Fibroblast of skin of abdomen (primary cell): ENCODE measurements at regions not wholly inside any gene's neighbourhood (a gene's known extent, or its start where the extent isn't known, plus 50 kb on each side); places are given as distances from the start of the nearest gene placed in this dataset.

Experiments
- DNase-seq: peaks from one replicate; pipeline ENCODE4 v3.0.0-alpha.2; 2013

DNA sequence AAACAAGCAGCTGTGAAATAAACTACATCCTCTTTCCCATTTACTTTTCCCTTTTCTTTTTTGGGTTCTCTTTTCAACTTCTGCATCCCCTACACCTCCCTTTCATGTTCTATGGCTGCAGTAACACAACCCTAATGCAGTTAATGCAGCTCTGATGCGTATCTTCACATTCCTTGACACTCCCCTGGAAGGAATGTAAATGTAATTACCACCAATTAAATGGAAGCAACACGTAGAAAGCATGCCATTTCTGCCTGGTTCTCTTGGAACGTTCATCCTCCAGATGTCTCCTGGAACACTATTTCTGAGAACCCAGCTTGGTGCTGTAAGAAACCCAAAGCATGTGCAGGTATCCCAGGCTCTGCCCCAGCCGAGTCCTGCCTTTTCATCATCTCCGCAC, 166.8 kb upstream of the FREM2 start:
- no peak for DNase-seq

DNA sequence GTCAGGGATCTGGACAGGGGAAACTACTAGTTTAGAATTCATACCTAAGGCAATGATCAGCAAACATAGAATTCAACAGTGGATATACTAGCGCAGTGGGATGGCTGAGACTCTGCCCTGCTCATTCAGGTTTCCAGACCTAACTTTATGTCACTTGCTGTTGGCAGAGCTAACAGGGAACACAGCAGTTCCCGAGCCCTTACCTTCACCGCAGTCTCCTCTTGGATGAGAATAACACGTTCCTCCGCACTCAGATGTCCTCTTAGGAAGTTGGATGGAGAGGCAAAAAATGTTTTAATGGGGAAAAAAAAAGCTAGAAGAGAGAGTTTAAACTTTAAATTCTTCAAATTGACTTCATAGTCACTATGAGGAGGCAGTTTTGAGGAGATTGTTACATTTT, 159.7 kb upstream of the FREM2 start:
- DNase-seq = no peak

- no peak for DNase-seq
These were observed 157.9 kb upstream of the FREM2 start for GRCh38 chr13:38528986-38529385.

DNA sequence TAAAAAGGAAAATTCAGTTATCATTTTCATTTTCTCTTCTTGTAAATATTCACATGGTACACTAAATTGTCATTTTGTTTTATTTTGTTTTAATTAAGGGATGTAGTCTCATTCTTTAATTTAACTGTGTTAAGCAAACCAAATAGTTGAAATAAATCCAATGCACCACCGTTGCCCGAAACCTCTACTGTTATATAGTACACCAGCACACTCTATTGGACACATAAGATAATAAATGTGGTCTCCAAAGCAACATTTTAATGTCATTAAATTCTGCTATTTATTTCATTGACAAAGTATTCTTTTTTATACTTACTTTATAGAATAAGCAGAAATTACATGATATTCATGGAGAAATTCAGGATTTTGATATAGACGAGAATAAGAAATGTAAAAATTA, 156.4 kb upstream of the FREM2 start:
- peak; percentile 50 for DNase-seq

GRCh38 chr13:38535261-38535660, 151.6 kb upstream of the FREM2 start:
- DNase-seq = no peak

DNA sequence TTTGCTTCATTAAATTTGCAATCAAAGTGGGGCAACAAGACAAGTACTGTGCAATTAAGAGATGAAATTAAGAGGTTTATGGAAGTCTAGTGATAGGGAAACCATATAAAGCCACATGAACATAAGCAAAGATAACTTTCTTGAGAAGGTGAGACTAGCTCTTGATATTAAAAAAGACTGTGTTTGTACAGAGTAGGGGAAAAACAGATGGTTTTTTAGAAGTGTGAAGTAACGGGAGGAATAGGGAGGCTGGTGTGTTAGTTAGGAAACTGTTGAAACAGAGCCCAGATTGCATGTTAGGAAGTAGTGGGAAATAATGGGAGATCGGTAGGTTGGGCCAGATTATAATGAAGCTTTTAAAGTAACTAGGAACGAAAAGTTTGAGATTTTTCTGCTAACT, 149.8 kb upstream of the FREM2 start:
- no peak for DNase-seq

- no peak for DNase-seq
These were observed 148.5 kb upstream of the FREM2 start for GRCh38 chr13:38538422-38538821.

DNA sequence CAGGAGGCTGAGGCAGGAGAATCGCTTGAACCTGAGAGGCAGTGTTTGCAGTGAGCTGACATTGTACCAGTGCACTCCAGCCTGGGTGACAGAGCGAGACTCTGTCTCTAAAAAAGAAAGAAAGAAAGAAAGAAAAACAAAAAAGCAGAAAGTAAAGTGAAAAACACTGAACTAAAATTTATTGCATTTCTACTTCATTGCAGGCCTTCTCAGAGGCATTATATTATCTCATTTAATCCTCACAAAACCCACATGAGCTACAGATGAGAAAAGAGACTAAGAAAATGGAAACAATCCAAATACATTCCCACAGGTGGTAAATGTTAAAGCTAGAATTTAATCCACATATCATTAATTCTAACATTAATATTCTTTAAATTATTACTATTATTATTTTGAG, 147.2 kb upstream of the FREM2 start:
- no peak for DNase-seq

DNA sequence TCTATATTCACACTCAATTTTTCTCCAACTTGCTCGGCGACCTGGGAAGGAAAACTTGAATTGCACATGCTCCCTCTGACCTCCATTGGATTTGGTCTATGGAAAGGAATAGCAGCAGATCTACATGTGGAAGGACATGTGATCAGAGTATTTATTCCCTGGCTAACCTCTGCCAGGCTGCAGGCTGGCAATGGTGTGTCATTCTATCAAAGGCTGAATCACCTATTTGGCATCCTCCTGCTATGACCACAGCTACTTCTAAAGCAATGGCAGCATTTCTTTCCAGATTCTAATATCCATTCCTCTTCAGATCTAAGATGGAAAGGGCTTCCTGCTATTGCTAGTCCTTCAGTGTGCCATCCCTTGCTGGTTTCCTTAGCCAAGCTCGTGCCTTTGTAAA, 144.3 kb upstream of the FREM2 start:
- DNase-seq = no peak

DNA sequence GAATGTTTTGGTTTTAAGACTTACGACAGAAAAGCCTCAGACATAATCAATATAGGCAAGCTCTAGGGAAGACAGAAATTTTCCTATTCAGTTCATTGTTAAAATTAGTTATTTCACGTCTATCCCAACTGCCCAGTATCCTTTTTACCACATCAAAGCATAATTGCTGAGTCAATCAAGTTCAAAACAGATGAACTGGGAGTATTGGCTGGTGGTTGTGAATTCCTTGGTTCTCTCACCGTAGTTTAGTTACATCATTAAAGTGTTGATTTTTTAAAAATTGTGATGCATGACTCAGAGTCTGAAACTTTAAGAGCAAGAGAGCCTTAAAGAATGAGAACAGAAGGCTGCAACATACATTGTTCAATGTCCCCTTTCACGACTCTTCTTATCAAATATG, 143.3 kb upstream of the FREM2 start:
- DNase-seq = peak; percentile 51

- DNase-seq = no peak
These were observed 123.1 kb upstream of the FREM2 start for GRCh38 chr13:38563739-38564138.

DNA sequence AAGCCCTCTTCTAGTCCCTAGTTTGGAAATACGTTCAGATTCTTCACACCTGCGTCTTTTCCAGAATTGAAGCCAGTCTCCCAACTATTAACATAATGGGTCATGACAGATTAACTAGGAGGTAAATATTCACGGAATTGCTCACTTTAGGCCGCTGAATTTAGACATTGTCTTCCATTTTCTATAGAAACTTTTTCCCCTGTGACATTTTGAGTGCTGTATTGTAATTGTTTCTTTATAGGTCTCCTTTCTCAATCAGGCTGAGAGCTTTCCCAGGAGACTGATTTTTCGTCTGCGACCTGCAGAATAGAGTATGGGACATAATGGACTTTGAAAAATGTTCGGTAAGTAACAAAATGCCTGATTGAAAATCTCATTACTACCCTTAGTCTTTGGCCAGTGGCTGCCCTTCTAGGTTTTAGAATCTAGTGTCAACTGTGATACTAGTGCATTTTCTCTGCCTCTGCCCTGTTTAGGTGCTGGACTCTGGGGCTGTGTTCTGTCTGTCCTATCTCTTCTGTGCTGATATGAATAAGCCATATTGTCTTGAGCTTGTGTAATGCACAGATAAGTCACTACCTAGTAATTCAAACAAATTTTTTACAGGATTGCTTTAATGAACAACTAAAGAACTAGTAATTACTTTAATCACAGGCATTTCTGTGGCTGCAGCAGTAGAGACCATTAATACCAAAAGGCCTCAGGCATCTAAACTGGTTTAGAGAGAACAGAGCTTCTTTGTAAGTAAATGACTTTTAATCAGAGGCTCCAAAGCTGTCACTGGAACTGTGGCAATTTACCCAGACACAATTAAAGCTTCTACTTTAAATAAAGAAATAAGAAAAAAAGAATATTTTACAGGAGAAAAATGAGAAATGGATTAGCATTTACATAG, 122.4 kb upstream of the FREM2 start:
- no peak for DNase-seq

- no peak for DNase-seq
These were observed 120.9 kb upstream of the FREM2 start for GRCh38 chr13:38566023-38566422.

- DNase-seq = no peak
These were observed 120.4 kb upstream of the FREM2 start for GRCh38 chr13:38566519-38566918.

GRCh38 chr13:38570706-38571105, 116.2 kb upstream of the FREM2 start:
- no peak for DNase-seq

- no peak for DNase-seq
These were observed 111.5 kb upstream of the FREM2 start for GRCh38 chr13:38575427-38575826.

- peak; percentile 6 for DNase-seq
These were observed 109.8 kb upstream of the FREM2 start for GRCh38 chr13:38577048-38577447.

DNA sequence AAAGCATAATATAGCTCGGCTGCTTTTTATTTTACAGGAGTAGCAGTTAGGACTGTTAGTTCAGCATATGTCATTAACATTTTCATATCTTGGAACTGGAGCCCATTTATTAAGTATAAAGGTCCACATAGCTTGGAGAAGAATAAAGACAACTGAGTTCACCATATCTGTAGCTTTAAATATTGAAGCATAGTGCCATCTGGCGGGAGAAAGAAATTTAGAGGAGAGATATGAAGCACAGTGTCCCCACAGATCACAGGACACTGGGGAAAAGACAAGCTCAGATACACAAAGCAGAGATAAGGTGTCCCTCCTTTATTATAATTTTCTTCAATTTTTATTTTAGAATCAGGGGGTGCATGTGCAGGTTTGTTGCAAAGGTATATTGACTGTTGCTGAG, 104.7 kb upstream of the FREM2 start:
- peak; percentile 45 for DNase-seq

DNA sequence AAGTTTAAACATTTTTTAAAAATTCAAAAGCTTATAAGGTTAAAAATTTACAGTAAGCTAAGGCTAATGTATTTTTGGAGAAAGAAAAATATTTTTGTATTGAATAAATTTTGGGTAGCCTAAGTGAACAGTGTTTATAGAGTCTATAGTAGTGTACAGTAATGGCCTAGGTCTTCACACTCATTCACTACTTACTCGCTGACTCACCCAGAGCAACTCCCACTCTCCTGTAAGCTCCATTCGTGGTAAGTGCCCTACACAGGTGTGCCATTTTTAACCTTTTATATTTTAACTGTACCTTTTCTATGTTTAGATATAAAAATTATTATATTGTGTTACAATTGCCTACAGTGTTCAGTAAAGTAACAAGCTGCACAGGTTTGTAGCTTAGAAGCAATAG, 96.6 kb upstream of the FREM2 start:
- no peak for DNase-seq

DNA sequence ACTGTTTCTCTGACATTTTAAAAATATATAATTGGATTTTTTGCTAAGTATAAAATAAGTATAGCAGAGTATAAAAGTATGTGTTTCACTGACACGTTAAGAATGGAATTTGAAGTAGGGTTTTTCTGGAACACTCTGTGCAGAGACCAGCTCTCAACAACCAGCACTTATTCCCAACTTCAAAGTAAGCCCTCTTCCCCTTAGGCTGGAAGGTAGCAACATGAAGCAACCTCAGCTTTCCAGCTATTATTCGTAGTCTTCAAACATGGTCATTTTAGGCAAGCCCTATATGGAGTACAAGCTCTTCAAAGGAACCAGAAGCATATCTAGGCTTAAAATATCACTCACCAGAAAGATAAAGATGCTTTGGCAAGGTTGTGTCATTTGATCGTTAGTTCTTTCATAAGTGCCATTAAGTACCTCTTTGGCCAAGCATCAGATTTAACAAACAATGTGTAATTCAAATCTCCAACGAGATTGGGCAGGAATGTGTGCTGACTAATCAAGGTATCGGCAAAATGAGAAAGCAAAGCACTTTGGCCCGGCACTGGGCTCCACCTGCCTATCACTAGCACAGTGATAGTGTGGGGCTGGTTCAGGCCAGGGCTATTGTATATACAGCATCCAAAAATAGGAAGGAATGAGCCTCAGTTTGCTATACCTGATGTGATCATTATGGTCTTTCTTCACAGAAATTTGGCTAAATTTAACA, 95.9 kb upstream of the FREM2 start:
- DNase-seq = no peak

GRCh38 chr13:38602266-38602665, 84.6 kb upstream of the FREM2 start:
- DNase-seq = no peak

DNA sequence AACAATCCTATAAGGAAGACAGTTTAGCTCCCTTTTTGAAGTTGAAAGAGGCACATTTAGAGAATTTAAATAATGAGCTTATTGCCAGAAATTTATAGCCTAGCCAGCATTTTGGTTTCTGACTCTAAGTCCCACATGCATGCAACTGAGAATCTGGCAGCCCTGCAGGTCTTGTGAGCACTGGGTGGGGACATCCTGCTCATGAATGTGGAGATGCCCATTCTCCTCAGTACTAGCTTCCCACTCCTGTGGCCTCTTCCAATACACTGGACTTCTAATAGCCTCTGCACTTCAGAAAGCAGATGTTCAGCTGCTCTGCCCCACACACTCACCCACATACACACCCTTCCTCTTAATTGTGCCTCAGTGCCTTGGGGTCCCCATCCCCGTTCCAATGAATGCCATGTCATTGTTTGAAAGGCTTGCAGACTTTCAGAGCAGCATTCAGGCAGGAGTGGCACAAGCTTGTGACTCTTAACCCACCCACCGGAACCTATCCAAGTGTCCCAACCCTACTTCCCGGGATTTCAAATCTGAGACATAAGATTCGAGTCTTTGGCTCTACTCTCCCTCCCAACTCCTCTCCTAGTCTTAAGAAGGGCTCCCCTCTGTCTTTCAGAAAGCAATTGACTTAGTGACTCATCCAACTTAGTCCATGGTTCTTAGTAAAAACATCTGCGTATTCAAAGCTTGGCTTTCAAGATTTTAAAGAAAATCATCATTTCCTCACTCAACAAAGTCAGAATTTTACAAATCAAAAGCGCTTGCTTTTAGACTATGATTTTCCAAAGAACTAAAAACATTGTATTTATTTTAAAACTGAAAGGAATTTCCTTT, 80.0 kb upstream of the FREM2 start:
- no peak for DNase-seq

DNA sequence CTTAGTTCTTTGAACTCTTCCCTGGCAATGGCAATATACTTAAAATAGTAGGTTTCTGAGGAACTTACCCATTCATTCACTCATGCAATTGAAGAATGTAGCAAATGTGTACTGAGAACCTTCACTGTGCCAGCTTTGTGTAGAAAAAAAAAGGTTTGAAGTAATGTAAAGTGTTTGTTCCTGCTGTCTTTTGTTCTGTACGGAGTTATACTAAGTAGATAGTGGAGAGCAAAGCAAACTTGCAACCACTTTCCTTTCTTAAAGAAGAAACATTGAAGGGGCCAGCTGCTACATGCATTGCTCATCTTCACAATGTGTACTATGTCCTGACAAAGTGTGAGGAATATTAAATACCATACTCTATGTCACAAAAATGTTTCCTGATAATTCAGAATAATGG, 68.9 kb upstream of the FREM2 start:
- no peak for DNase-seq
